ENCODE measurements at regions not wholly inside any gene's neighbourhood (a gene's known extent, or its start where the extent isn't known, plus 50 kb on each side); places are given as distances from the start of the nearest gene placed in this dataset.

GRCh38 chr6:15751721-15752350 lies 89.0 kb upstream of the DTNBP1 start:
- Histone ChIP-seq H3K4me3 (ENCODE audit: low read depth, low read length) (no peak overlapping the region), H3K4me1 (ENCODE audit: control insufficient read depth, insufficient read depth, low read length) (no peaks in the 10 kb centered on the region), H3K27ac (ENCODE audit: extremely low read depth, low read depth, low read length) (no peak overlapping the region), H3K9me3 (ENCODE audit: control insufficient read depth, insufficient read depth, low read depth, low read length) (no peaks in the 10 kb centered on the region), H3K36me3 (ENCODE audit: control insufficient read depth in 2 of 2, insufficient read depth in 1 of 2, low read length in 2 of 2) (no peaks in the 10 kb centered on the region)
- ChIA-PET POLR2A (no interaction called here), CTCF (interaction anchor here (0.6 to 1.2 kb wide), 4 partner anchors 12 to 431 kb away, joined by 3 to 4 read pairs (median 3); no protein-coding TSS in a partner anchor)
- TF ChIP-seq ZNF830 (tag by site-specific recombination; IDR thresholded peaks at IDR 0.05; ENCODE audit: low read depth): no peak
- TF ChIP-seq GFI1B (tag by site-specific recombination; IDR thresholded peaks at IDR 0.05): peak; percentile 87
- TF ChIP-seq ZNF133 (tag by site-specific recombination; IDR thresholded peaks at IDR 0.05): no peak
- no peak for TF ChIP-seq OVOL3 (tag by site-specific recombination; IDR thresholded peaks at IDR 0.05)
- no peak for TF ChIP-seq ZNF777 (tag by site-specific recombination; IDR thresholded peaks at IDR 0.05; ENCODE audit: borderline replicate concordance)
- no peak for TF ChIP-seq ZNF513 (tag by site-specific recombination; IDR thresholded peaks at IDR 0.05)
- no peak for TF ChIP-seq ZNF335 (tag by site-specific recombination; conservative IDR thresholded peaks at IDR 0.05)
- peak; percentile 86 for TF ChIP-seq ZIC2 (tag by site-specific recombination; IDR thresholded peaks at IDR 0.05)
- TF ChIP-seq BCL11A (tag by site-specific recombination; IDR thresholded peaks at IDR 0.05; ENCODE audit: low read depth): no peak
- peak; percentile 42 for TF ChIP-seq FEZF1 (tag by site-specific recombination; IDR thresholded peaks at IDR 0.05)
- no peak for TF ChIP-seq ZNF560 (tag by site-specific recombination; IDR thresholded peaks at IDR 0.05; ENCODE audit: borderline replicate concordance)
- TF ChIP-seq SETDB1 (IDR thresholded peaks at IDR 0.05; ENCODE audit: insufficient read length, low read length): no peak
- TF ChIP-seq ZNF621 (tag by site-specific recombination; IDR thresholded peaks at IDR 0.05): no peak
- TF ChIP-seq ZNF211 (tag by site-specific recombination; IDR thresholded peaks at IDR 0.05; ENCODE audit: low read depth): no peak
- TF ChIP-seq ZNF488 (tag by site-specific recombination; IDR thresholded peaks at IDR 0.05): no peak
- TF ChIP-seq ZNF302 (tag by site-specific recombination; IDR thresholded peaks at IDR 0.05; ENCODE audit: low read depth): no peak

GRCh38 chr6:15748341-15748740 lies 85.5 kb upstream of the DTNBP1 start:
- ChIA-PET POLR2A (interaction anchor here (1.2 kb wide), 1 partner anchor 380 kb away, joined by 4 read pairs; the partner anchor contains the start of gene MYLIP), CTCF (interaction anchor here (0.6 kb wide), 1 partner anchor 37 kb away, joined by 3 read pairs; no protein-coding TSS in a partner anchor)
- Histone ChIP-seq H3K9me3 (ENCODE audit: control insufficient read depth, insufficient read depth, low read depth, low read length) (no peaks in the 10 kb centered on the region), H3K4me1 (ENCODE audit: control insufficient read depth, insufficient read depth, low read length) (no peaks in the 10 kb centered on the region), H3K36me3 (ENCODE audit: control insufficient read depth in 2 of 2, insufficient read depth in 1 of 2, low read length in 2 of 2) (no peaks in the 10 kb centered on the region), H3K4me3 (ENCODE audit: low read depth, low read length) (no peak overlapping the region), H3K27ac (ENCODE audit: extremely low read depth, low read depth, low read length) (no peak overlapping the region)
- TF ChIP-seq BCL11A (tag by site-specific recombination; IDR thresholded peaks at IDR 0.05; ENCODE audit: low read depth): no peak
- peak; percentile 67; the same call in 1 of the 2 replicates for TF ChIP-seq ZNF133 (tag by site-specific recombination; IDR thresholded peaks at IDR 0.05)

GRCh38 chr6:15747354-15747883 lies 84.6 kb upstream of the DTNBP1 start:
- no peaks in the 10 kb centered on the region for H3K36me3 ChIP-seq (ENCODE audit: control insufficient read depth in 2 of 2, insufficient read depth in 1 of 2, low read length in 2 of 2)
- H3K4me3 ChIP-seq (ENCODE audit: low read depth, low read length): no peak overlapping the region
- TF ChIP-seq ZSCAN23 (tag by site-specific recombination; IDR thresholded peaks at IDR 0.05): no peak
- TF ChIP-seq SCRT2 (tag by site-specific recombination; IDR thresholded peaks at IDR 0.05): no peak
- no peak for TF ChIP-seq ZNF155 (tag by site-specific recombination; IDR thresholded peaks at IDR 0.05)
- TF ChIP-seq ZNF792 (tag by site-specific recombination; IDR thresholded peaks at IDR 0.05): no peak
- no peak for TF ChIP-seq ZNF140 (tag by site-specific recombination; IDR thresholded peaks at IDR 0.05)
- no peak for TF ChIP-seq ZNF501 (tag by site-specific recombination; IDR thresholded peaks at IDR 0.05)
- no peak for TF ChIP-seq ZNF560 (tag by site-specific recombination; IDR thresholded peaks at IDR 0.05; ENCODE audit: borderline replicate concordance)
- no peak for TF ChIP-seq ZSCAN30 (tag by site-specific recombination; IDR thresholded peaks at IDR 0.05)
- TF ChIP-seq ZNF121 (tag by site-specific recombination; IDR thresholded peaks at IDR 0.05): no peak
- TF ChIP-seq ZNF391 (tag by site-specific recombination; IDR thresholded peaks at IDR 0.05; ENCODE audit: borderline replicate concordance, low read depth): no peak
- H3K9me3 ChIP-seq (ENCODE audit: control insufficient read depth, insufficient read depth, low read depth, low read length): no peaks in the 10 kb centered on the region
- H3K27ac ChIP-seq (ENCODE audit: extremely low read depth, low read depth, low read length): no peak overlapping the region
- H3K4me1 ChIP-seq (ENCODE audit: control insufficient read depth, insufficient read depth, low read length): no peaks in the 10 kb centered on the region
- CTCF ChIA-PET: interaction anchor here (1.3 to 1.4 kb wide), 2 partner anchors 56 to 381 kb away, joined by 3 to 5 read pairs; partner anchors contain the start of gene MYLIP
- POLR2A ChIA-PET: no interaction called here
